NOMO-1 (cell line): ENCODE measurements at regions not wholly inside any gene's neighbourhood (a gene's known extent, or its start where the extent isn't known, plus 50 kb on each side); places are given as distances from the start of the nearest gene placed in this dataset.
A peak's percentile ranks its signal among the peaks of the same experiment; 100 is the strongest.
"Not testable (repeated sequence)": the region's sequence is repeated elsewhere in the genome, so short reads cannot be mapped to it uniquely, and the experiment has no call there.

Experiments used
- DNase-seq, 2 experiments: peaks; one replicate each; lab custom pipeline; 2025; ENCODE audit not compliant: unreplicated experiment in 2 of 2; lab: John Stamatoyannopoulos, UW

DNA sequence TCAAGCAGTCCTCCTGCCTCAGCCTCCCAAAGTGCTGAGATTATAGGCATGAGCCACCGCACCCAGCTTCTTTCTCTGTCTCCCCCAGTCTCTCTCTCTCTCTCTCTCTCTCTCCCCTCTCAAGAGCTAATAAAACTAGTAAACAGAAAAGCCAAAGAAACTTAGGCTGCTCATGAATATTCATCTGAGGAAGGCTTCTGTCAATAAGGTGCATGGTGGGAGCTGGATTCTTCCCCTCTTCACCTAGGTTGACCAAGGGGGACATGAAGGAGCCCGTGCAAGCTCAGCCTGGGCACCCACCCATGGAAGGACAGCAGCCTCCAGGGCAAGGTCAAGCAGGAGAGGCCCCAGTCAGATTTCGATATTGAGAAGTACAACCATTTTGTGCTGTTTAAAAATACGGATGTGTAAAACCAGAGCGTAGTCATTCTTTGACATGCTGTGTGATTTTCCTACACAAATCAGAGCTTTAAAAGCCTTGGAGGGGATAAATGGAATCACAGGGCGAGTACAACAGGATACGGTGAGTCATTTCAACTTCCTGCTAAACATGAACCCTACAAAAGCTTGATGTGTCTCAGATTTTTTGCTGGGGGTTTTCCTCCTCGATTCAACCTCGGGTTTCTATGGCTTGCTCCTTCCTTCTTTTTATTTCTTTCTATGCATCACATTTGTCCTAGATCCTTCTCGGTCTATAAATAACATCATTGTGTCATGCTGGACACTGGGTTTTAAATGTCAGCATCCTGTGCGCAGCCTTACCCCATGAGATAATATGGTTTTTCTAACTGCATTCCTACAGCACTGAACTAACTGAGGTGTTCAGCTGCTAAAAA is 368.9 kb upstream of the JARID2 start:
- peak; percentile 44 to 77 for DNase-seq

DNA sequence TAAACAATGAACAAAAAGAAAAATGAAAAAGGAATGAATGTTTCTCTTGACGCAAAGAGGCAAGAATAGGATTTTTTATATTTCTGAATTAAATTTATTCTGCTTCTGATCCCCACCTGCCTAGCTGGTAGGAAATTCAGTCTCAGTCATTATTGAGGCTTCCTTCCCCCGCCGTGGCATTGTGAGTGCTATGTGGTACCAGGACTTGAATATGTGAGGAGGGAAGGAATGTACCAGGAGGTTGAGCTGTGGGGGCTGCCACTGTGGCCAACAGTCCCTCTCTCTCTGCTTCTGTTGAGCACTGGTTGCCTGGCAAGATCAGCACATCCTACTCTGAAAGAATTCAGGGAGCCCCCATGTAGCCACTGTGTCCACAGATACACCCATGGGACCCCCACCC is 368.1 kb upstream of the JARID2 start:
- no peak for DNase-seq

GRCh38 chr6:14880052-14880451 is 365.8 kb upstream of the JARID2 start:
- no peak for DNase-seq

- no peak for DNase-seq
Measured at GRCh38 chr6:14880677-14881076, 365.2 kb upstream of the JARID2 start.

DNA sequence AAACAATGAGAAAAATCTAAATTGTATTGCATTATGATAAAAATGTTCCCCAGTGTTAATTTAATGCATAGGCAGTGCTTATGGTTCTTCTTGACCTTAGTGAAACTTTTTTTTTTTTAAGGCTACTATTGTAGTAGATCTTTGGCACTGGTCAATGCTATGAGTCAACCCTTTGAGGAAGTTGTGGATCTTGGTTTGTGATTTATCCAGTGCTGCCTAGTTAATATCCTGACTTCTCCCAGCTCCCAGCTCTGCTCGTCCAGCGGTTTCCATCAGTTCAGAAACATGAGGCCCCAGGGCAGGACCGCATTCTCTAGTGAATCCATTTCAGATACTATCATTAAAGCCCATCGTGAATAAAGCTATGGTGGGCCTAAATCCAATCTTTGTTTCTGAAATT is 364.5 kb upstream of the JARID2 start:
- peak in 1 of 2 experiments; percentile 47 for DNase-seq

- no peak for DNase-seq
Measured at GRCh38 chr6:14882394-14883026, 363.4 kb upstream of the JARID2 start.

DNA sequence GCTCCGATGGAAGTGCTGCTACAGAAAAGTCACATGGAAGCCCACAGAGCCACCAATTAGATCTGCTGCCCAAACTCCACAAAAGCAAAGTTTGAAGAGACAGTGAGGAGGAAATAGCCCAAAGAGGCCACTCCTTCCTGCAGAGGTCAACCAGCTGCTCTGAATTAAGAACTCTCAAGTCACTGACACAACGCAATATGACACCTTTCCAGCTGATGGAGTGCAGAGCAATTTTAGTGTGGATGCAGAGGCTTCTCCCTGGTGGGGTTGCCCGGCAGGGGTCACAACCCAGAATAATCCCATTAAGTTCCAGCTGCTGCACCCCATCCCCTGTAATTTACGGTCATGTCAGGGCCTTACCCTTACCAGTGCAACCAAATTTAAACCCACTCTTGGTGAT is 361.9 kb upstream of the JARID2 start:
- peak; percentile 73 to 83 for DNase-seq

GRCh38 chr6:14885498-14885897 is 360.4 kb upstream of the JARID2 start:
- no peak for DNase-seq

DNA sequence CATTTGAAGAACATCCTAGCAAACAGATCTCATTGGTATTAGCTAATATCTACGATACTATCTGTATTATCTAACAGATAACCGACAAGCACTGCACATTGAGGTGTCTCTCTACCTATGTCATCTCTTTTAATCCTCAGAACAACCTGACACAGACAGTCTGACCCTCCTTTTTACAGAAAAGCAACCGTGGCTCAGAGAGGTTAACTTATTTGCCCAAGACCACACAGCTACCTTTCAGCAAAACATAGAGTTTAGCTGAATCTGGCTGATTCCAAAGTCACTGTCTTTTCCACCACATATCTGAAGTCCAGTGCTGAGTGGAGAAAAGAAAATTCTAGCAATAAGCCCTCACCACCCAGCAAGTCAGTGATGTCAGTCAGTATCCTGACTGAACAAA is 358.7 kb upstream of the JARID2 start:
- no peak for DNase-seq

GRCh38 chr6:14887986-14888574 is 357.8 kb upstream of the JARID2 start:
- DNase-seq: no peak

DNA sequence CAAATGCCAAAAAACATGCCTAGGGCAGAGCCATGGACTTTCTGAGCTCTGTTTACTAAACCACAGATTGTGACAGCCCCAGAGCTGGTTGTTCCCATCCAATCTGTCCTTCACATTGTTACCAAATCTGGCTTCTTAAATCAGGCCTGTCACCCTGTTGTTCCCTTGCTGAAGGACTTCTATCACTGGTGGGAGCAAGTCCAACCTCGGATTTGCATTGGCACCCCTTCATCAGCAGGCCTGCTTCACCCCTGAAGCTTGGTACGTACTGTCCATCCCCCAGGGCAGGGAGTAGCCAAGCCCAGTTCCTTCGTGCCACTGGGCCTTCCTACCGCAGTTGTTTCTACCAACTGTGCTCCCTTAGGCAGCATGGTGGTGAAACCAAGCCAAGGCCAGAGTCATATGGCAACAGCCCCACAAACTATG is 357.3 kb upstream of the JARID2 start:
- no peak for DNase-seq

- DNase-seq: no peak
Measured at GRCh38 chr6:14889188-14889587, 356.7 kb upstream of the JARID2 start.

DNA sequence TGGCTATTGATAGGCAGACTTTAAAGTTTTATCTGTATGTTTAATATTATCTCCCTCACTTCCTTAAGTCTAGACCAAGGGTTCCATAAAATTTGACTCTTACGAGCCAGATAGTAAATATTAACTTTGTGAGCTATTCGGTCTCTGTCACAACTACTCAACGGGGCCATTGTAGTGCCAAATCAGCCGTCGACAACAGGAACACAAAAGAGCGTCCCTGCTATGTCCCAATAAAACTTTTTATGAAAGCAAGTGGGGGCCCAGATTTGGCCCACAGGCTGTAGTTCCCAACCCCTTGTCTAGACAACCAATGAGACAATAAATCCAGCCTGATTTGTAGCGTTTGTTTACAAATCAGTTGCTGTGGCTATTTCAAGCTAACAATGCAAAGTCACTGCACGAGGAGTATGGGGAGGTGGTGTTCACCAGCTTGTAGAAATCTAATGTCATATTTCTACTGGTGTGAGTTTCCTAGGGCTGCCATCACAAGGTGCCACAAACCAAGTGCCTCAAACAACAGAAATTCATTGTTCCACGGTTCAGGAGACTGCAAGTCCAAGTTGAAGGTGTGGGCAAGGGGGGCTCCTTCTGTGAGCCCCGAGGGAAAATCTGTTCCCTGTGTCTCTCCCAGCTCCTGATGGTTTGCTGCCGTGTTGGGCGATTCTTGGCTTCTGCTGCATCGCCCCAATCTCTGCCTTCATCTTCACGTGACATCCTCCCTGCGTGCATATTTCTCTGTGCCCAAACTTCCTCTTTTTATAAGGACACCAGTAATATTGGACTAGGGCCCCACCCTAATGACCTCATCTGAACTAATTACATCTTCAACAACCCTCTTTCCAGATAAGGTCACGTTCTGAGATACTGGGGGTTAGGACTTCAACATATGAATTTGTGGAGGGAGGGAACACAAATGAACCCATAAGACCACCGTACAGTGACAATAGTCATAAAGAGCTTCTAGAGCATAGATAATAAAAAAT is 356.0 kb upstream of the JARID2 start:
- DNase-seq: peak in 1 of 2 experiments; percentile 37

DNA sequence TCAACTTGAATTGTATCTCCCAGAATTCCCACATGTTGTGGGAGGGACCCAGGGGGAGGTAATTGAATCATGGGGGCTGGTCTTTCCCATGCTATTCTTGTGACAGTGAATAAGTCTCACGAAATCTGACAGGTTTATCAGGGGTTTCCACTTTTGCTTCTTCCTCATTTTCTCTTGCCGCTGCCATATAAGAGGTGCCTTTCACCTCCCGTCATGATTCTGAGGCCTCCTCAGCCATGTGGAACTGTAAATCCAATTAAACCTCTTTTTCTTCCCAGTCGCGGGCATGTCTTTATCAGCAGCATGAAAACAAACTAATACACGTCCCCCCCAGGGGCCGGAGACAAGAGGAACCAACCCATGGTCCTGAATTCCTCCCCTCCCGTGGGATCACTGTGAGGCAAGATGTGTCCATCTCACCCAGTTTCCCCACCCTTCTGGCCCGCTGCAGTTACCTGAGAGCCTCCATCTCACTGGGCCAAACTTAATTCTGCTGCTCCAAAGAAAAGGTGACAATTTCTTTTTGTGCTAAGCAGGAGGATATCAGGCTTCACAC is 354.0 kb upstream of the JARID2 start:
- not testable (repeated sequence) for DNase-seq

DNA sequence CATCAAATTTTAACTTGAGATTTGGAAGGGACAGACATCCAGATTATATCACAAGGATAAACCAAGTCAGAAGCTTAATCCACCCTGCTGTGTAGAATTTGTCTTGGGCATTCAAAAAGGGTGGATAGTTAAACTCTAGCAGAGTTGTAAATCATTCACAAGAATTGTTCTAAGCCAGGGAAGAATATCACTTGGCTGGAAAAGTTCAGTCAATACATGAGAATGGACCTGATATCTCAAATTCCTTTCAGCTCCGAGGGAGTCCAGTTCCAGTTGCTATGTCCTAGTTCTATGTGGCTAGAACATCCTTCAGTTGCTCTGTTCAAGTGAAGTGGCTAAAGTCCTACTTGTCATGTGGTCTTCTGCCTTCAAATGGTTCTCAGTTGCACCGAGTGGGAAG is 351.8 kb upstream of the JARID2 start:
- DNase-seq: no peak

DNA sequence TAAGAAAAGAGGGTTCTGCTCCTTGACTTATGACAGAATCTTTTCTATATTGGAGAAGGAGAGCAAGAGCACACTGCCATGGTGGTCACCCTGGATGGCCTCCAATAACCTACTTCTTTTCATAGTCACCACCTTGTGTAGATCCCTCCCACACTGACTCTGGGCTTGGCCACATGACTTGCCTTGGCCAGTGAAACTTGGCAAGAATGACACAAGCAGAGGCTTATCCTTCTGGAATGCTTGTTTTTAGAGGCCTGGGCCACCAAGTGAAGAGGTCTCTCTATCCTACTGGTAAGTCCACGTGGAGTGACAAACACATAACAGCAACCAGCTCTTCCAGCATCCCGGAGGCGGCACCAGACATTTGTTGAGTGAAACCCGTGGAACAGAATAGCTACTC is 349.4 kb upstream of the JARID2 start:
- DNase-seq: no peak

GRCh38 chr6:14897831-14898230 is 348.0 kb upstream of the JARID2 start:
- DNase-seq: peak; percentile 90 to 99

DNA sequence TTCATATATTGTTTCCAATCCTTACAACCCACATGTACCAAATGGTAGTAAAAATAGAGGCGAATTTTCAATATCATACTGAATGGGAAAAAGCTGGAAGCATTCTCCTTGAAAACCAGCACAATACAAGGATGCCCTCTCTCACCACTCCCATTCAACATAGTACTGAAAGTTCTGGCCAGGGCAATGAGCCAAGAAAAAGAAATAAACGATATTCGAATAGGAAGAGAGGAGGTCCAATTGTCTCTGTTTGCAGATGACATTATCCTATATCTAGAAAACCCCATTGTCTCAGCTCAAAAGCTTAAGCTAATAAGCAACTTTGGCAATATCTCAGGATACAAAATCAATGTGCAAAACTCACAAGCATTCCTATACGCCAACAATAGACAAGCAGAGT is 346.4 kb upstream of the JARID2 start:
- DNase-seq: not testable (repeated sequence)

- no peak for DNase-seq
Measured at GRCh38 chr6:14900919-14901318, 344.9 kb upstream of the JARID2 start.
